HG02840 (cell line): ENCODE measurements at regions not wholly inside any gene's neighbourhood (a gene's known extent, or its start where the extent isn't known, plus 50 kb on each side); places are given as distances from the start of the nearest gene placed in this dataset.

Experiments used
- ATAC-seq: cut with Tn5 transposase; IDR thresholded peaks from one replicate; pipeline ENCODE4 v1.9.1; 2021; ENCODE audit warnings: mild to moderate bottlenecking, moderate library complexity, moderate number of reproducible peaks; ENCODE audit not compliant: unreplicated experiment, low FRiP score

DNA sequence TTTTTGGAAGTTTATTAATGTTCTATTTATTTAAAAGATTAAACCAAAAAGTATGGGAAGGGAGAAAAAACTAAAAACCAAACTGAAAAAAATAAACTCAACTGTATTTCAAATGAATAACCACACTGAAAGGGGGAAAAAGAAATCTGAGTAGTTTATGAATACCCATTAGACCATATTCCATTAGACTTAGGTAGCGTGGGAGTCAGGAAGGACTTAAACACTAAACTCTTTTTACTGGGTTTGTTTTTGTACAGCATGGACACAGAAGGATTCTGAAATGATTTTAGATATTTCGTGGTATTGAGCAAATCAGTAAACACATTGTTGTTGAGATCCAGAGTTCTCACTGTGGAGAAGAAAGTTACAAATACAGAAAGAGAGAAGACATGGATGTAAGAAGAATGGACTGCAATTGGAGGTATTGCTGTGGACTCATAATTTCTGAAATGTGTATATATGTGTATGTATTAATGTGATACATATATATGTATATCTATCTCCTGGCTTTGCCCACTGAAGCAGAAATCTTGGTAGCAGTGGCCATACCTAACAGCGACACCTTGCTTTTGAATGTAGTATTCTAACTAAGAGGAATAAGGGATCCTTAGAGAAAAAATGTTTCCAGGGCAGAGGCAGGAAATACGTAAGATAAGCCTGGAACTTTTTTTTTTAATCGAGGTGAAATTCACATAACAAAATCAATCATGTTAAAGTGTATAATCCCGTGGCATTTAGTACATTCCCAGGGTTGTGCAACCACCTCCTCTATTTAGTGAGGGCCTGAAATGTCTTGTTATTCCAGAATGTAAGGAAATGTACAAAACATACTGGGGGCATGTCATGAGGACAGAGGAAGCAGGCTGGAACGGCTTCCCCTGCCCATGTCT lies 228.8 kb downstream of the SMARCA2 start:
- ATAC-seq = no peak

DNA sequence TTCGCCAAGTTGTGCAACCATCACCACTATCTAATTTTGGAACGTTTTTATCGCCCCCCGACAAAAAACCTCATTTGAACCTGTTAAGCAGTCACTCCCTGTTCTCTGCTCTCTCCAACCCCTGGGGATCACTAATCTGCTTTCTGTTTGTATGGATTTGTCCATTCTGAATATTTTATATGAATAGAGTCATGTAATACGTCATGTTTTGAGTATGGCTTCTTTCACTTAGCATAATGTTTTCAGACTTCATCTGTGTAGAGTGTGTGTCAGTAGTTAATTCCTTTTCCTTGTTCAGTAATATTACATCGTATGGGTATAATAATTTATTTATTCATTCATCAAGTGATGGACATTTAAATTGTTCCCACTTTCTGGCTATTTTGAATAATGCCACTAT lies 232.2 kb downstream of the SMARCA2 start:
- ATAC-seq = no peak

DNA sequence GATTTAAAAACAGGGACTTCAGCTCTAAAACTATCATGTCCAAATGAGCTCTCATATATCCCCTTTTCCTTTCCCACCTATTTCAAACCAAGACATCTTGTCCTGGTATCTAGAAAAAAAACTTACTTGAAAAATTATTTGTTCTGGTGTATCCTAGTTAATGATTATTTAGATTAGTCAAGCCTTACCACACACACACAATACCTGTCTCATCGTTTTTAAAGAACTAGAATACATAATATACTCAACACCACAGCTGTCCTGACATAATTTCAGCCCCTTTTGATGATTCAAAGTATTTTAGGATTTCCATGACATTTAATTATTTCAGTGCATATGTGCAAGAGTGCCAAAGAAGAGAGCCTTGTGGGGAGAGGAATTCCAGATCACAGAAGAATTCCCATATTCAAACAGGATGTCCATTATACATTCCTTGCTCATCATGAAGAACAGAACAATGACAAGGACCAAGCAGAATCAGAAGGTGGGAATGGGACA lies 233.7 kb downstream of the SMARCA2 start:
- ATAC-seq = no peak

DNA sequence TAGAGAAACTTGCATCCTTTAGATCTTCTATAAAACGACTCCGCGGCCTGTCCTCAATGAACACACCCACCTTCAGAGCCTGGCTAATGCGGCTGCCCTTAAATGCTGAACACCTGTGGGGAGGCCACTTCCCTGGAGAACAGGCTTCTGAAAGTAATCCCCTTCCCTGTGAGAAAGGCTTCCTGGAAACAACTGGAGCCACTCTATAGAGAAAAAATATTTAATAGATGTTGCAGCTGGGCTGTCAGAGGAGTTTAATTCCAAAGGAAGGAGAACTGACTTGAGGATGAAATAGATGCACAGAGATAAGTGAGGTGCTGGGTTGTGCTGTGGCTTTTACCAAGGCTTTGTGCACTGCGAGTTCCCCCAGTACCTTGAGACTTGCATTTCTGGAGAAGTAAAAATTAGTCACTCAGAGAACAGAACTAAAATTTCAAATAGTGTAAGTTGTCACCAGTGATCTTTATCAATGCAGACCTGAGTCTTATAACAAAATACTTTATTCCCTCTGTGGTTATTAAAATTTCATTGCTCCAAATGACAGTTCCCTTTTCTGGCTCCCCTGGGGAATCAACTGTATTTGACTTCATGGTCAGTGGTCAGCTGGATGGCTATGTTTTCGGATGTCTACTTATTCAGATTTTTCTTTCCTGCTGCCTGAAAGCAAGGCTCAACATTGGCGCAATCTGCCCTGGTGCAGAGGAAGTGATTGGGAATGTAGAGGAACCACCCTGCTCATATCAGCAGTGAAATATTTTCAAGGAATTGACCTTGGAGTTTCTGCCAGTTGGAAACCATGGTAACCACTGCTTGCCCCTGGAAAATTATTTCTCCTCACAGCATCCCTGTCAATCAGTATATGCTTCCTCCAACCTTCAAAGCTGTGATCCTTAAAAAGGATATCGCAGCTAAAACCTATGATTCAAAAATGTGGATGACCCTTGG lies 238.8 kb downstream of the SMARCA2 start:
- no peak for ATAC-seq

GRCh38 chr9:2255128-2255527 lies 240.0 kb downstream of the SMARCA2 start:
- ATAC-seq = no peak

DNA sequence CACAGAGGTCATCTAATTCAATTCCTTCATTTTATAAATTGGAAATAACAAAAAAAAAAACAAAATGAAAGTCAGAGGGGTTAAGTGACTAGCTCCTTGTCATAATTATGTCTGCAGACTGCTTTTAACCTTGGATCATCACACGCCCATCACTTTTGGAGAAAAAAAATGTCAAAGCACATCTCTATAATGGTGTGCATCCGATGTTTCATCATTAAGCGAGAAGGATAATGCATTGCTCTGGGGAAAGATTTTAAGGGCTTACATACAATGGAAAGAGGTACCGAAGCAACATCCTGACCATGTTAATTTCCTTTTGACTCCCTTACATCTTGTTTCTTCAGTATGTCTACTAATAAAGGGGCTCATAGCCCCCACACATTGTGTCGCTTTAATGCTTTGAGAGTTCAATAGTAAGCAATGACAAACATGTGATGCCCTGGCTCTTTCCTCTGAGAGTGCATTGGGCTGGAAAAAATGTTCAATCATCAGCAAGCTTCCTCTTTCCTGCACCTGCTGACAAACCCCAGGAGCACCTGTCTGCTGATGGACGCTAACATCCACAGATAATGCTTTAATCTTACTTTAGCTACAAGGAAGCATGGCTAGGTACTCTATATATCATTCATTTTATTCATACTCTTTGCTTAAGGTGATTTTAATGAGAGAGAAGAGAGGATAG lies 242.2 kb downstream of the SMARCA2 start:
- ATAC-seq = no peak

GRCh38 chr9:2260417-2261306 lies 245.5 kb downstream of the SMARCA2 start:
- ATAC-seq = no peak

GRCh38 chr9:2261421-2262103 lies 246.4 kb downstream of the SMARCA2 start:
- no peak for ATAC-seq

GRCh38 chr9:2262386-2263071 lies 247.4 kb downstream of the SMARCA2 start:
- ATAC-seq = no peak

DNA sequence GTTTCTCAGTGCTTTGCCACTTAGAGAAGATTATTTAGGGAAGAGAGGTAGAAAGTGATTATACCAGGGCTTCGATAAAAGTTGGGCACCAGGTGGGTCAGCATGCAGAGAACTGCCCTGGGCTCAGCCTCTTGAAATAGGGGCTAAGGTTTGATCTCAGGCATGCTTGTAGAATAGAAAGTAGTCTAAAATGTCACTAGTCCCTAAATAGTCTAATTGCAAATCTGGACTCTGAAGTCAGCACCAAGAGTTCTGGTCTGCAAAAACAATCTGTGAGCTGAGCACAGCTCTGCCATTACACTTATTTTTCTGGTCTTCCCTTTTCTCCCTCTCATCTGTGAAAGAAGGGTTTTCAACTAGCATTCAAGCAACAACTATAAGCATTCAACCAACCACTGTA lies 248.0 kb downstream of the SMARCA2 start:
- ATAC-seq = no peak

- no peak for ATAC-seq
Measured at GRCh38 chr9:2263665-2264064, 248.5 kb downstream of the SMARCA2 start.

DNA sequence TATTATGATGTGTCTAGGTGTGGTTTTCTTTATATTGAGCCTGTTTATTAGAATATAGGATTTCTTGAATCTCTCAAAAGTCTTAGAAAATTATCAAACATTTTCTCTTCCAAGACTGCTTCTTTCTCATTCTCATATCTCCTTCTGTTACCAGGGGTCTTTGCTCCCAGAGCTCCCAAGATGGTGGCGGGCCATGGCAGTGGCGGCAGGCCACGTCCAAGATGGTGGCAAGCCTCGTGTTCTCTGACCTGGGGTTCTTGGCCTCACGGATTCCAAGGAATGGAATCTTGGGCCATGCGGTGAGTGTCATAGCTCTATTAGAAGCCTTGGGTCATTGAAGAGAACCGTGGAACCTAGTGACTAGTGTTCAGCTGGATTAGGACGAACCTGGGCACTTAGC lies 248.9 kb downstream of the SMARCA2 start:
- ATAC-seq = no peak

- no peak for ATAC-seq
Measured at GRCh38 chr9:2267181-2267745, 252.1 kb downstream of the SMARCA2 start.

DNA sequence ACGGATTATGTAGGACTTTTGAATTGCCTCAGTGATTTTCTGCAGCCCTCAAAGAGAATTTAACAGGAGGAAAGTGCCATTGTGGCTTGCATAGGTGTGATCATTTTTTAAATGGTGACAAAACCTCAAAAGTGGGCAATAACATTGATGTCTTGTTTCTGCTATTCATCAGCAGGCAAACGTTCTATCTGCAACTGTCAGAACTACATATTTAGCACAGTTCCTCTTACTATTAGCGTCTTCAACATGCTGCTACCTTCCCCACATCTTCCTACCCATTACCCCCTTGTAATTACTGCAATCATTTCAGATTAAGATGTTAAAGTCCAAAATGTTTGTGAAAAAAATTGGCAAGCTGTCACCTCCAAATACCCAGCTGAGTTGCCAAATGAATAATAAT lies 254.6 kb downstream of the SMARCA2 start:
- no peak for ATAC-seq

DNA sequence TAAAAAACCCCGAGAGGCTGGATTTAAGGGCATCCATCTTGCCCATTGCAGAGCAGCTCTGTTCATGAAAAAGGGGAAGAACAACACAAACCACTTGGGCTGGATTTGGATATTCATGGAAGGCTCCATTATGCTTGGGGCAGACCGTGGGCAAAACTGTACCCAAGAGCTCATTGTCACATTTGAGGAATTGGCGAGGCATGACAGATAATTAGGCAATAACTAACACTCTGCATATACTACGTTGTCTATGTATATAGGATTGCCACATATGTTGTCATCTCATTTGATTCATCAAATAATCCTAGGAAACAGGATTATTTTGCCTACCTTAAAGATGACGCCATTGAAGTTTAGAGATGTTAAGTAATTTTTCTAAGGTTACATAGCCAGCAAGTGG lies 255.4 kb downstream of the SMARCA2 start:
- no peak for ATAC-seq

GRCh38 chr9:2271426-2271825 lies 256.3 kb downstream of the SMARCA2 start:
- ATAC-seq = no peak

- no peak for ATAC-seq
Measured at GRCh38 chr9:2274762-2275161, 259.6 kb downstream of the SMARCA2 start.

DNA sequence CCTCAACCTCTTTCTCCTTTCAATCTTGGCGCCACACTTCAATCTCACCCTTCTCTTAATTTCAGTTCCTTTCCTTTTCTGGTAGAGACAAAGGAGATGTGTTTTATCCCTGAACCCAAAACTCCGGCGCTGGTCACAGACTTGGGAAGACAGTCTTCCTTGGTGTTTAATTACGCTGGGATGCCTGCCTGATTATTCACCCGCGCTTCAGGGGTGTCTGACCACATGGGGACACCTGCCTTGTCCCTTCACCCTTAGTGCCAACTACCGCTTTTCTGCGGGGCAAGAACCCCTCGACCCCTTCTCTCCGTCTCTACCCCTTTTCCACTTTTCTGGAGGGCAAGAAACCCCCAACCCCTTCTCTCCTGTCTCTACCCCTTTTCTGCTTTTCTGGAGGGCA lies 261.1 kb downstream of the SMARCA2 start:
- no peak for ATAC-seq
